BE2C (cell line): ENCODE measurements at regions not wholly inside any gene's neighbourhood (a gene's known extent, or its start where the extent isn't known, plus 50 kb on each side); places are given as distances from the start of the nearest gene placed in this dataset.
"Not testable (repeated sequence)": the region's sequence is repeated elsewhere in the genome, so short reads cannot be mapped to it uniquely, and the experiment has no call there.

ENCODE experiments used
- DNase-seq: peaks from one replicate; pipeline ENCODE4 v3.0.0-alpha.2; 2020
- H3K27me3 ChIP-seq: fragments of 250-450 bp; sonication (Bioruptor Pico); 2 replicates; pipeline ENCODE4 v1.5.1; 2020; ENCODE audit warnings: mild to moderate bottlenecking
- H3K36me3 ChIP-seq: fragments of 250-450 bp; sonication (Bioruptor Pico); 2 replicates; pipeline ENCODE4 v1.5.1; 2020; ENCODE audit warnings: mild to moderate bottlenecking
- H3K4me1 ChIP-seq: fragments of 250-450 bp; sonication (Bioruptor Pico); 2 replicates; pipeline ENCODE4 v1.5.1; 2020
- H3K4me3 ChIP-seq: 2 replicates; pipeline ENCODE4 v1.5.1; 2011; ENCODE audit warnings: low read depth, low read length
- H3K9me3 ChIP-seq: fragments of 250-450 bp; sonication (Bioruptor Pico); 2 replicates; pipeline ENCODE4 v1.5.1; 2020
- CTCF ChIP-seq: IDR thresholded peaks from 2 replicates; pipeline ENCODE4 v1.5.1; 2012; ENCODE audit warnings: mild to moderate bottlenecking, low read depth, low read length

GRCh38 chr15:67946701-67947100 is 106.9 kb upstream of the RNU6-1 start:
- DNase-seq, result no peak
- H3K4me1 ChIP-seq, result no peaks in the 10 kb centered on the region
- no peaks in the 10 kb centered on the region for H3K27me3 ChIP-seq
- H3K36me3 ChIP-seq, result no peaks in the 10 kb centered on the region
- no peak overlapping the region for H3K4me3 ChIP-seq
- TF ChIP-seq CTCF, result no peak
- H3K9me3 ChIP-seq, result no peaks in the 10 kb centered on the region

- no peak for TF ChIP-seq CTCF
- Histone ChIP-seq H3K4me1 (no peaks in the 10 kb centered on the region), H3K27me3 (no peaks in the 10 kb centered on the region), H3K36me3 (no peaks in the 10 kb centered on the region), H3K4me3 (no peak overlapping the region), H3K9me3 (no peaks in the 10 kb centered on the region)
- no peak for DNase-seq
Measured at GRCh38 chr15:67947254-67948039, 106.7 kb upstream of the PIAS1 start.

- no peaks in the 10 kb centered on the region for H3K27me3 ChIP-seq
- no peaks in the 10 kb centered on the region for H3K4me1 ChIP-seq
- no peaks in the 10 kb centered on the region for H3K36me3 ChIP-seq
- no peak for TF ChIP-seq CTCF
- no peaks in the 10 kb centered on the region for H3K9me3 ChIP-seq
- DNase-seq, result no peak
- H3K4me3 ChIP-seq, result no peak overlapping the region
Measured at GRCh38 chr15:67948215-67948614, 105.9 kb upstream of the PIAS1 start.

GRCh38 chr15:67951187-67951586 is 102.9 kb upstream of the PIAS1 start:
- DNase-seq, H3K27me3 ChIP-seq, H3K4me3 ChIP-seq, H3K4me1 ChIP-seq, H3K36me3 ChIP-seq, H3K9me3 ChIP-seq: not testable (repeated sequence)

GRCh38 chr15:67953299-67953698 is 100.8 kb upstream of the PIAS1 start:
- H3K9me3 ChIP-seq, result no peaks in the 10 kb centered on the region
- H3K27me3 ChIP-seq, result no peaks in the 10 kb centered on the region
- no peak overlapping the region for H3K4me3 ChIP-seq
- H3K4me1 ChIP-seq, result no peaks in the 10 kb centered on the region
- no peak for DNase-seq
- TF ChIP-seq CTCF, result no peak
- no peaks in the 10 kb centered on the region for H3K36me3 ChIP-seq

- DNase-seq, result no peak
- Histone ChIP-seq H3K9me3 (no peaks in the 10 kb centered on the region), H3K36me3 (no peaks in the 10 kb centered on the region), H3K27me3 (no peaks in the 10 kb centered on the region), H3K4me1 (no peaks in the 10 kb centered on the region), H3K4me3 (no peak overlapping the region)
- no peak for TF ChIP-seq CTCF
Measured at GRCh38 chr15:67955252-67955651, 98.9 kb upstream of the PIAS1 start.
